ENCODE measurements at regions not wholly inside any gene's neighbourhood (a gene's known extent, or its start where the extent isn't known, plus 50 kb on each side); places are given as distances from the start of the nearest gene placed in this dataset.
"Not testable (repeated sequence)": the region's sequence is repeated elsewhere in the genome, so short reads cannot be mapped to it uniquely, and the experiment has no call there.

DNA sequence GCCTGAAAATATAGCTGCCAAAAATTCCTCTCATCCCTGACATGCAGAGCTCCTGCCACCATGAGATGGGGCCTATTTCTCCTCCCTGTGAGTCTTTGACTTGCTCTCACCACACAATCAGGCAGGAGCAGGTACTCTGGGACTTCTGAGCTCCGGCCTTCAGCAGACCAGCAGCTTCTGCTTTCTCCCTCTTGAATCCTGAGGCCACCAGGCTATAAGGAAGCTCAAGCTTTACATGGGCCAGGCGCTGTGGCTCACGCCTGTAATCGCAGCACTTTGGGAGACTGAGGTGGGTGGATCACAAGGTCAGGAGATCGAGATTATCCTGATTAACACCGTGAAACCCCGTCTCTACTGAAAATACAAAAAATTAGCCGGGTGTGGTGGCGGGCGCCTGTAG, 238.7 kb upstream of the RREB1 start:
- no peak for DNase-seq (ENCODE audit: low read depth)

DNA sequence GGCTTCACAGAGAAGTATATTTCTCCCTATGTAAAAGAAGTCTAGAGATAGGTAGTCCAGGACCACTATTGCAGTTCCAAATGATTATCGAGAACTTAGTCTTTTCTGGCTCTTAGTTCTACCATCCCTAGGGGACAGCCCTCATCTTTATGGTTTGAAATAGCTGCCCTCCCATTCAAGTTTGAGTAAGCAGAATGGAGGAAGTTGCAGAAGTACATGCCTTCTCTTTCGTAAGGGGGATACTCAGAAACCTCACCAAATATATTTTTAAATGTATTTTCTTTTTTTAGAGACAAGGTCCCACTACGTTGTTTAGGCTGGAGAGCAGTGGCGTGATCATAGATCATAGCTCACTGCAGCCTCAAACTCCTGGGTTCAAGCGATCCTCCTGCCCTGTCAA, 236.8 kb upstream of the RREB1 start:
- no peak for DNase-seq (ENCODE audit: low read depth)

DNA sequence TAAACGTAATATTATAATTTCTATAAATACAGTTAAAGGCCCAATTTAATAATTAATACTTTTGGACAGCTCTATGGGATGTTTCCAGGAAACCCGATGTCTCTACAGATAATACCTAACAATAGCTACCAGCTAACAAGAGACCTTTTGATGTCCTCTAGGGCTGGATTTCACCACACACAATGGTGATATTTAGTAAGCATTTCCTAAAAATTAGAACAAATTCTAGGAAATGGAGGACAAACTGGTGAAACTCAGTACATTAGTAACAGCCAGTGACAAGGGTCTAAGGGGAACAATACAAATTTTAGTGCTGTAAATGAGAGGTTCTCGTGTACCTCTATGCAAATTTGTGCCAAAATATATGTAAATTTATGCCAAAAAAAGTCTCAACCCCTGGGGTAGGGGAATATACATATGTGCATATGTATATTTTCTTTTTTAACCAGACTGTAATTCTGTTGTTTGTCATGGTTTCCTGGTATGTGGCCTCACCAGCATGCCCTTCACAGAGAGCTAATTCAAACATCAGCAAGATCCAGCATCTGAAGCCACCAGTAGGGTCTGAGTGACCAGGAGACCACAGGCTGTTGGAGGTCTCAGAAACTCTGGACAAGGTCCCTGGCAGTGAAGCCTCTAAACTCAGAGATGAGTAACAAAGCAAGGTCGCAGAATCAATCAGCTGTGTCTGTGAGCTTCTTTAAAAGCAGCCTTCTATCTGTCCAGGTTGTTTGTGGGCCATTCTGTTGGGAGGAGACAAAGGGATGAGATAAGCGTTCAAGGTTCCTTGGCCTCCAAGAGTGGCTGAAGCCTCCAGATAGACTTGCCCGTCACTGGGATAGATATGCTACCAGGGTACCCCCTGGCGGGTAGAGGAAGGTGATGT, 235.1 kb upstream of the RREB1 start:
- no peak for DNase-seq (ENCODE audit: low read depth)

DNA sequence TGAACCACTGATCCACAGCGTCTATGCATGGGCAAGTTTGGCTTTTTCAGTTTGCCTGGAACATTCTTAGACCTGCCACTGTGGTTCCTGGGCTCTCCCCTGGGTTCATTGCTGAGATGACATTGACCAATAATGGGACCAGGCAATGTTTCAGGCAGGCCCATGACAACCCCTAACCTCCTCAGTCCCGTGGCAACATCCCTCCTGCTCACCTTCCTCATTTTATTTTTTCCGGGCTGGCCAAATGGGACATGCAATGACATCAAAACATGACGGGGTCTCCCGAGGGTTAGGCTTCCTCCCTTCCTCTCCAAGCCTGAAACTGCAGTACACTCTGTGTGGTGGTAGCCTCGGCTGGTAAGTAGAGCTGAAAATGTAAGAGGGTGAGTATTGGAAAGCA, 234.0 kb upstream of the RREB1 start:
- no peak for DNase-seq (ENCODE audit: low read depth)

DNA sequence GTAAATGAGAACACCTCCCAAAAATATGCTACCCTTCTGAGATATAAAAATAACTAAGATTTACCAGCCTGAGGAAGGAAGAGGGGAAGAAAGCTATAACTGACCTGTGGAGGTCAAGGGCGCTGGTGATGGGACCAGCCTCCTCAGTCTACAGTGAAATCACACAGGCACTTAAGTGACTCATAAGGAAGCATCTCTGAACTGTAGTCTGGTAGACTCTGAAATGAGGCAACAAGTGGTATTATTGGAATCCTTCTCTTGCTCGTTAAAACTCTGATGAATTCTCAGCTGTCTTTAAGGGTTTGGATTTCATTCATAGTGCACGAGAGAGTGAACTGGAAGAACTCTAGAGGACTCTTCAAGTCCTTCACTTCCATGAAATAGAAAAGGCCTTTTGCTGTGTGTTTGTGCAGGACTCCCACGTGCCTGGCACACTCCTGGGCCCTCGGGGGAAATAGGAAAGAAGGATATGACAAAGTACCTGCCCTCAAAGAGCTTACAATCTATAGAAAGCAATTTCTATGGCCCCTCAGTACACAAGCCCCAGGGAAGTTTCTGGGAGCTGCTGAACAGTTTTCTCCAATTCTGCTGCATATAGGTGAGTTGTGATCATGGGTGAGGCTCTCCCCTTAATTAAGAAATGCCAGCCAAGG, 231.8 kb upstream of the RREB1 start:
- no peak for DNase-seq (ENCODE audit: low read depth)

DNA sequence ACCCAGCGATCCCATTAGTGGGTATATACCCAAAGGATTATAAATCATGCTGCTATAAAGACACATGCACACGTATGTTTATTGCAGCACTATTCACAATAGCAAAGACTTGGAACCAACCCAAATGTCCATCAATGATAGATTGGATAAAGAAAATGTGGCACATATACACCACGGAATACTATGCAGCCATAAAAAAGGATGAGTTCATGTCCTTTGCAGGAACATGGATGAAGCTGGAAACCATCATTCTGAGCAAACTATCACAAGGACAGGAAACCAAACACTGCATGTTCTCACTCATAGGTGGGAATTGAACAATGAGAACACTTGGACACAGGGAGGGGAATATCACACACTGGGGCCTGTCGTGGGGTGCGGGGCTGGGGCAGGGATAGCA, 230.0 kb upstream of the RREB1 start:
- DNase-seq (ENCODE audit: low read depth), result not testable (repeated sequence)

DNA sequence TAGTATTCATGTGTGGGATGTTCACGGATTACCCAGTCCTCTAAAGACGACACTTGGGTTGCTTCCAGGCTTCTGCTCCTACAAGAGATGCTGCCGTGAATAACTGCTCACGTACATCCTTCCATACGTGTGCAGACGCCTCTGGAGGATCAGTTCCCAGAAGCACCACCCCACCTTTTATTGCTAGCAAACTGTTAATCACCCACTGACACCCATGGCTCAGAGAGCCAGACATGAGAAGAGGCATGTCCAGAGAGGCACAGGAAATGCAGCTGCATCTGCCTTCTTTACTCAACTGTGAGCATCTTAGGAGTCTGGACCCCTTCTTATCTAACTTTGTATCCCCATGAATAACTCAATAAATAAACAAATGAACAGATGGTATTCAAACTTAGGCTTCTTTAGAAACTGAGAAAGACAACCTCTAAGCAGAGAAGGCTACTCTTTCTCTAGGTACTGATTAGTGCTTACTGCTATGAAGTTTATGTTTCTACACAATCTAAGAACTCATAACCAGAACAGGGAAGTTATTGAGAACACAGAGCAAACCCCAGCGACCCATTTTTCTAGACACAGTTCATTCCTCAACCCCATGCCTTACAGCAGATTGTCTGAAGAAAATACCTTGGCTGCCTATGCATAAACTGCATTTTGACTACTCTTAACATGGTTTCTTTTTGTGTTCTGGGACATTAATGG, 228.7 kb upstream of the RREB1 start:
- DNase-seq (ENCODE audit: low read depth), result no peak

DNA sequence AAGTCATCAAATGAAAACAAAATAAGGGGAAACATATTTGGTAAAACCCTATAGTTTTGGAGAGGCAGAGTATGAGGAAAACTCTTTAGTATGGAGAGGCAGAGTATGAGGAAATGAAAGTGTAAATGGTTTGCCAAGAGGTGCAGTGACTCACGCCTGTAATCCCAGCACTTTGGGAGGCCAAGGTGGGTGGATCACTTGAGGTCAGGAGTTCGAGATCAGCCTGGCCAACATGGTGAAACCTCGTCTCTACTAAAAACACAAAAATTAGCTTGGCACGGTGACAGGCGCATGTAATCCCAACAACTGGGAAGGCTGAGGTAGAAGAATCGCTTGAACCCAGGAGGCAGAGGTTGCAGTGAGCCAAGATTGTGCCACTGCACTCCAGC, 228.2 kb upstream of the RREB1 start:
- DNase-seq (ENCODE audit: low read depth), result not testable (repeated sequence)

DNA sequence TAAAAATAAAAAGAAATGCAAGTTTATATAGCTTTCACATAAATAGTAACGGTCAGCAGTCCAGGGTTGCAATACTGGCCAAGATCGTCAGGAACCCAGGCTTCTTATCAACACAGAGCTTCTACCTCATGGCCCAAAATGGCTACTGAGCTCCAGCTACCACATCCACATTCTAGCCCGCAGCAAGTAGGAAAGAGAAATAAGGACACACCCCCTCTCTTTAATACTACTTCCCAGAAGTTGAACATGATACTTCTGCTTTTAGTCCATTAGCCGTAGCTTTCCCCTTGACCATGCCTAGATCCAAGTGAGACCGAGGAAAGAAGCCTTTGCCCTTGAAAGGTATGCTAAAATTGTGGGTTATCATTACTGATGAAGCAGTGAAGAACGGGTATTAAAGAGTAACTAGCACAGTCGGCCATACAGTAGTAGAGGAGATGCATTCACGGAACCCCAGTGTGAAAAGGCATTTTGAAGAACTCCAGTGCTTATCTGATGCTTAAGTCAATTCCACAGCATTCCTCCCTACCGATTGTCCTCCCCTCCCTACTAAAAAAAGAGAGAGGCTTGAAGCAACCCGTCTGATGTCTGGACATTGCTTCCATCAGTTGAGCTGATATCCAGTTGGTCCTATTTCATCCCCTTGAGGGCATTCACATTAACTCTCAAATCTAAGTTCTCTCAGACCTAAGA, 226.9 kb upstream of the RREB1 start:
- DNase-seq (ENCODE audit: low read depth), result no peak

DNA sequence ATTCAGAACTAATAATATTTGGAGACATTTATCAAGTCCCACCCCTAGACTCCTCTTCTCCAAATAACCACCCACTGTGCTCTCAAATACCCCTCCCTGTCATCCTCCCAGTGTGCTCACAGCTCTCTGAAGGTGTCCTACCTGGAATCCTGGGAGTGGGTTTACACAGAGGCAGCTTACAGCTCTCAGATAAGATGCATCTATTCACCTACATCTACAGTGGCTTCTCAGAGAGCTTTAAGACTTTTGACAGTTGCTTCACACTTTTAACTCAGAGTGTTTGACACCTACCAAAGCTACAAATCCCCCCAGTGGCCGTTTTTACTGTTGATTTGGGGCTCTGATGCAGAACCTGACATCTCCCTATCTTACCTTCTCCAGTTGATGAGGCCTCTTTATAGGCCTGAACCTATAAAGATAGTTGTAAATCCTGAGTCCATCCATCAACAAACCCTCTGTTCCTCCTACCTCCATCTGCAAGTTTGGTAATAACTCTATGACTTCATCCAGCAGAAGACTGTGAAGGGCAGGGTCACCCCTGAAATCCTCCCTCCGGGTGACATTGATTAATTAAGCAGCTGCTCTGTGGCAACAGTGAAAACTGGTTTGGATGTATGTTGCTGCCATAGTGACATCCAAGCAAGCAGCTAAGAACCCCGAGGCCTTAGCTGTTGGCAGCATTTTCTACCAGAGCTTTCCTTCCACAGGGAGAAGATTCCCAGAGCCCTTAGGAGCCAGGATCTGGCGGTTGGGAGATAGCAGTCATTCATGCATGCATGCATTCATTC, 226.1 kb upstream of the RREB1 start:
- DNase-seq (ENCODE audit: low read depth), result no peak

DNA sequence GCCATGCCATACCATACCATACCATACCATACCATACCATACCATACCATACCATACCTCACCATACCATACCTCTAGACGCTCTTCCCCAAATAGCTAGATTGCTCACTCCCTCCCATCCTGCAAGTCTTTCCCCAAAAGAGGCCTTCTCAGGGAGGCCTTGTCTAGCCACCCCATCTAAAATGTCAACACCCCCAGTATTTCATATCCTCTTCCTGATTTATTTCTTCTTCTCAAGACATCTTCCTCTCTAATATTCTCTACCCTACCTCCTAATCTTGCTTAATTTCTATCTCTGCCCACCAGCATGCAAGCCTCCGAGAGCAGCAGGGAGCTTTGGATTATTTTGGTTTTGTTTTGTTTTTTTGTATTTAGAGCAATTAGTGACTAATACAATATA, 225.2 kb upstream of the RREB1 start:
- DNase-seq (ENCODE audit: low read depth), result no peak

DNA sequence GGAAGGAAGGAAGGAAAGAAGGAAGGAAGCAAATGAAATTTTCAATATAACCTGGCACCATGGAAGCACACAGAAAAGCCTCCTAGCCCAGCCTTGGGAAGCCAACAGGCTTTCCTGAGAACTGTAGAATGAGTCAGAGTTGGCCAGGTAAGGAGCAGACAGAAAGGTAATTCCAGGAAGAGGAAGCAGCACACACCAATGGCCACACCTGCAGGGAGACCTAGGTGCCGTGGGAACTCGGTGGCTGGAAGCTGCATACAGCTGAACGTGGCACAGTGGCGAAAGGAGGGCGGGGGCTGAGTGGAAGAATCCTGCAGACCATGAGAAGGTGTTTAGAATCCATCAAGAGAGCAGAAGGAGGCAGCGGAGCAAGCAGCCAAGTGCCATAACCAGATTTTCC, 224.8 kb upstream of the RREB1 start:
- DNase-seq (ENCODE audit: low read depth), result no peak

DNA sequence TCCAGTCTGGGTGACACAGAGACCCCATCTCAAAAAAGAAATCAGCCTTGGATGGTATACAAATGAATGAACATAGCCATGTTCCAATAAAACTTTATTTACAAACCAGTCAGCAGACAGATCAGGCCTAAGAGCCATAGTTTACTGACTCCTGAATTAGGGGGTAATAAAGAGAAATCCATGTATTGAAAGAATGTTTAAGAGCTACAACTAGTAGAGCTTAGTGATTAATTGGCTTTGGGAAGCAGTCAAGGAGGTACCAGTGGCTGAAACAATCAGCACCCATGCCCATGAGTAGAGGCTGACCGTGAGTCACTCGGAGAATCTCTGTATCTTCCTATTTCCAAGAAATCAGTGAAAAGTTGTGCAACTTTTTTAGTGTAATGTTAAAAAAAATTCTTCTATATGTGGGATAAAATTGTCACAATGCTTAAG, 223.6 kb upstream of the RREB1 start:
- no peak for DNase-seq (ENCODE audit: low read depth)

DNA sequence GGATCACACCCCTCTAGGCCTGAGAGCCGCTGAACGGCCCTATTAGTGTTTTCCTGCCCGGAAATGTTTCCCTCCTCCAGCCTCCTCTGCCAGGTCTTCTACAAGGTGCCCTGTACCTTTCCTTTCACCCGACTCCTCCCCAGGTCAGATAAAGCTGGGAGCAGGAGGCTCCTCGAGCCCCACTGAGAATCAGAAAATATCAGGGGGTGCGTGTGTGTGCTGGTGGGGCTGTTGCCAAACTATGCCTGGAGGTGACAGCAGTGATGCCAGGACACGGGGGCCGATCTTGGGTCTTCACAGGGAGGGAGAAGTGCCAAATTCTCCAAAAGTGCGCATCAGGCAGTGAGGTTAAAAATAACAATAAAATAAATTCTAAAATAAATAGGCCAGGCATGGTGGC, 222.8 kb upstream of the RREB1 start:
- no peak for DNase-seq (ENCODE audit: low read depth)

DNA sequence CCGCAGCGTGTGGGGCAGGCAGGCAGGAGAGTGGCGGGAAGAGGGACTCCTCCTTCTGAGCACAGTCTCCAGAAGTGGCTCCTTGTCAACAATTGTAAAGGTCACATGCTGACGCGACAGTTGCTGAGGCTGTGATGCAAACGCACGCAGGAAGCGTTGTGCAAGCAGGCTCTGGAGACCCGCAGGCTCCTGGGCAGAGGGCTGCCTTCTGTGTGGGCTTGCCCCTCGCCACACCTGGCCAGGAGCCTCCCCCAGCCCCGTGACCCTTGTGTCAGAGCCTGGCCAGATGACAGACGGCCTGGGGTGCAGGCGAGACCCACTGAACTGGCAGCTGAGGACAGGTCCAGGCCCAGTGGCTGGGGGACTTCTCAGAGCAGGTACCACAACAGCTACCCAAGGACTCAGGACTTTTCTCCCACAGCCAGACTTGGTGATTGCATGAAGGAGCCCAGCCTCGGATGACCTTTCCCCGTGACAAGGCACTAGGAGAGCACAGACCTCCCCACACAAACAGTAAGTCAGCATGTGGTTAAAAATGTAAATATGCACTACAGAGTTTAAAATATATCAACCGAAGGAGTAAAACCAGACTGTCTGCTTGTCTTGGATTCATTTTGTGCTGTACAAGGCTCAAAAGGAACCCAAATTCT, 222.1 kb upstream of the RREB1 start:
- no peak for DNase-seq (ENCODE audit: low read depth)

DNA sequence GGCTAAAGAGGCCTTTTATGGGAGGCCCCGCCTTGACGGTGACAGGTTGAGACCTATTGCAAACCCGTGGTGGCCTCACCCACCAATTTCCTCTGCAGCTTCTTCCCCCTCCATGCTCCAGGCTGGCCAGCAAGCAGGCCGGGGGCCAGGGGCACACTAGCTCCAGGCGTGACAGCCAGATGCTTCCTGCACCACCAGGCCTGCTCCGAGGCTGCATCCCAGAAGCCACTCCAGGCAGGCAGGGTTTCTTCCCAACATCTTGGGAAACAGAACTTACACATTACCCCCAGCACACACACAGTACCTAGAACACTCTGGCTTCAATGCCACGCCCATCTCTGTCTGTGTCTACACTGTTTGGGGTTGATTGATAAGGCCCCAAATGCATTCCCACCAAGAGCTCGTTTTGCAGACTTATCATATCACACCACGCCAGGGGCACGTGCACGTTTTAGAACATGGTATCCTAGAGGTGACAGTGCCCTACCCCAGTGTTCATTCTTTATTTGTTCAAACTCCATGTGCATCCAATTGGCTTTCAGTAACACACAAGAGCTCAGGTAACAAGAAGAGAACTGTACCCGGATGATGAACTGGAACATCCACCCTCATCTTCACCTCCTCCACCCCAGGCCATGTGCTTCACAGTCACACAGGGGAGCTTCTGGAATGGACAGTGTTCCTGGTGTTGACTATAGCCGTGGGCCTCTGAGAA, 221.4 kb upstream of the RREB1 start:
- DNase-seq (ENCODE audit: low read depth), result no peak

DNA sequence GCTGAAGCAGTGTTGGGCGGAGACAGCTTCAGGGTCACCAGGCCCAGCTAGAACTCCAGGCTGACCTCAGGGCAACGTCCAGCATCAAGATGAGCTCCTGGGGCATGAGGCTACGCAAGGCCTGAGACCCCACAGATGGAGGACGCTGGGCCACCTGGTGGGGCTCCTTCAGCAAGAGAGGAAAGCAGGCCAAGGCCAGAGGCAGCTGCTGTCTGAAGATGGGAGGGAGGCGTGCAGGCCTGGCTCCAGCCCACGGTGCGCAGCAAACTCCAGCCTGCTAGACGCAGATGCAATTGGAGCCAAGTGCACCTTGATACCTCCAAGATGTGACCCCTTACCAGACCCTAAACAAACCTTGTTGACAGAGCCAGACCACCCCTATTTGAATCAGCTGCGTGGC, 220.9 kb upstream of the RREB1 start:
- no peak for DNase-seq (ENCODE audit: low read depth)

DNA sequence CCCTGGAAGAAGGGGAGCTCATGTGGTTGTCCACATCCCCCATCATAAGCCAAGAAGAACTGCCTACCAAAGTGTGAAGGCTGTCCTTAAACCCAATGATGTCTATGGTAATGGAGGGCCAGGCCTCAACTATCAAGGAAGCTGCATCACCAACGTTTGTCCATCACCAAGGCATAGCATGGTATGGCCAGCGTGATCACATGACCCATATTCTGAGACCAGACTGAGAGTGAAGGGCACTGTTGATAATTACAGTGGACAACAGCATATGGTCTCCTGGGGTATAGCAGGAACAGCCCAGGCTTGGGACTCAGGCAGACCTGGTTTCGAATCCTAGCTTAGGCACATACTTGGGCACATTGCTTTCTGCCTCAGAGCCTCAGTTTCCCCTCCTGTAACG, 218.2 kb upstream of the RREB1 start:
- DNase-seq (ENCODE audit: low read depth), result no peak

DNA sequence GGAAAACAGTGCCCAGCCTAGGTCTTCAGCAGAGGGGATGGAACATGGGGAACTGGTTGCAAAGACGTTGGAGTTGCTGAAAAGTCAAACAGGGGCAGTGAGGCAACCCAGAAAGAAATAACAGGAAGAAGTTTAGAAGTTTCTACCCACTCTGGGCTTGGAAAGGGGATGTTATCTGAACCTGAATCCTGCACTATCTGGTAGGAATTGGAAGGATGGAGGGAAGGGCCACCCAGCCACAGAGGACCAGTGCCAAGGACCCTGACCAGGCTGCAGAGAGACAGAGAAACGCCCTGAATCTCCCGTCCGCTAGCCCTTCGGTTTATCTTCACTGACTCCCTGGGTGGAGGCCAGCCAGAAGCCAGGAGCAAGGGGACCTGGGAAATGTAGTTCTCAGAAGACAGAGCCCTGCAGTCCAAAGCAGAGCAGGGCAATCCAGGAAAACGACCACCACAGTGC, 217.3 kb upstream of the RREB1 start:
- no peak for DNase-seq (ENCODE audit: low read depth)

DNA sequence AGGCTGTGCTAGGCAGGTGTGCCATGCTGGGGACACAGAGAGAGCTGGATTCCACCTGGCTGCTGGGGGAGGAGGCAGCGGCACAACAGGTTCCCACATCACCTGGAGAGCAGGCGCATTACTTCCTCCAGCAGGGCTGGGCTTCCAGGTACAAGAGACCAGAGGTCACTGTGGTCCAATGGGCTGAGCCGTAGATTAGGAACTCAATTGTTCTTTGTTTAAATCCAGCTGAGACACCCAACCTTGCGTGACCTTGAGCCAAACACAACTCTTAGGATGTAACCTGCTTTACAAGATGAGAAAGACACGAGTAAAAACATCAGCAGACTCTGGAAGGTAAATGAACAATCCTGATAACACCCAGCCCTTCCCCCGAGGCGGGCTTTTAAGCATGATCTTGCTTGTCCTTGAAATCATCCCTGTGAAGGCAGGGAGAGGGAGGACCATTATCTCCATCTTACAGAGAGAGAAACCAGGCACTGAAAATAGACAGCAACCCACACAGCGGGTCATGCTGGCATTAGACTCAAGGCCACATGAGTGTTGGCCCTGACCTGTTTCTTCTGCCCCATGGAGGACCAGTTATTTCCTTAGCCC, 216.5 kb upstream of the RREB1 start:
- DNase-seq (ENCODE audit: low read depth), result no peak

All from stimulated activated CD8-positive, alpha-beta memory T cell treated with anti-CD3 and anti-CD28 coated beads, Interleukin-15, amount 100 ng/mL, for 24 hours (primary cell).